Adrenal gland (tissue), 9 donors: ENCODE measurements at regions not wholly inside any gene's neighbourhood (a gene's known extent, or its start where the extent isn't known, plus 50 kb on each side); places are given as distances from the start of the nearest gene placed in this dataset.

Experiments used
- DNase-seq, 7 donors: peaks; one replicate each; pipeline ENCODE4 v3.0.0-alpha.2; 2019 to 2020
- H3K27ac ChIP-seq, 5 donors: fragments of 200-600 bp; sonication (generic) in 4 of 5; 1 replicate in 3 of 5; 2 replicates in 2 of 5; pipeline versions ENCODE4 v1.5.1 to v1.8.0; 2016 to 2020; ENCODE audit warnings: mild to moderate bottlenecking in 1 of 5
- H3K27me3 ChIP-seq: fragments of 200-600 bp; 2 replicates; pipeline ENCODE4 v1.8.0; 2021
- H3K36me3 ChIP-seq, 2 donors: fragments of 200-600 bp; replicated peaks in 1 of 2; 1 replicate in 1 of 2; 2 replicates in 1 of 2; pipeline versions ENCODE4 v1.5.1 to v1.8.0; 2018 to 2022
- H3K4me1 ChIP-seq, 2 donors: fragments of 200-600 bp; replicated peaks in 1 of 2; 1 replicate in 1 of 2; 2 replicates in 1 of 2; pipeline versions ENCODE4 v1.5.1 to v1.8.0; 2018 to 2021
- H3K4me3 ChIP-seq, 4 donors: fragments of 200-600 bp; sonication (generic) in 3 of 4; one replicate each; pipeline ENCODE4 v1.5.1; 2016 to 2018
- H3K9me3 ChIP-seq, 3 donors: fragments of 200-600 bp; sonication (generic) in 1 of 3; replicated peaks in 1 of 3; 1 replicate in 2 of 3; 2 replicates in 1 of 3; pipeline versions ENCODE4 v1.5.1 to v1.8.0; 2016 to 2021
- POLR2A ChIP-seq, 2 donors: fragments of 450-650 bp; IDR thresholded peaks; one replicate each; pipeline ENCODE4 v1.6.1; 2017; ENCODE audit warnings: antibody characterized with exemption in 2 of 2, mild to moderate bottlenecking in 2 of 2, moderate library complexity in 1 of 2
- WGBS, 4 donors: extraction: QIAGEN DNeasy Blood & Tissue Kit in 2 of 4; methylation state at CpG; one replicate each; pipeline versions ENCODE4 v1.1.5 to v1.1.7; 2013 to 2017; 5-methylcytosine and 5-hydroxymethylcytosine counted together
- intact Hi-C, 2 donors: fragments of 100-400 bp; cut with DNase I; formaldehyde crosslinking; loops; one replicate each; pipeline versions ENCODE4 v1.14.1 to v1.15.0; 2022 to 2023
- TF ChIP-seq, protein P1 (sequence below), 6 experiments: fragments of 450-650 bp in 4 of 6; fragments of 200-600 bp in 2 of 6; sonication (generic) in 1 of 6; IDR thresholded peaks; 1 replicate in 5 of 6; 2 replicates in 1 of 6; pipeline versions ENCODE4 v1.5.1 to v1.8.0; 2016 to 2021; ENCODE audit warnings: antibody characterized with exemption in 6 of 6, mild to moderate bottlenecking in 2 of 6, moderate library complexity in 1 of 6
- donor health status: healthy with polysubstance abuse.
- donor health status: Bipolar disorder and iron deficiency.
- donor health status: DM: yes; HTN: yes; CAD: no.
- donor health status: DM: no; HTN: no; CAD: no.
- donor health status: DM: no; HTN: no; CAD: no.

DNA sequence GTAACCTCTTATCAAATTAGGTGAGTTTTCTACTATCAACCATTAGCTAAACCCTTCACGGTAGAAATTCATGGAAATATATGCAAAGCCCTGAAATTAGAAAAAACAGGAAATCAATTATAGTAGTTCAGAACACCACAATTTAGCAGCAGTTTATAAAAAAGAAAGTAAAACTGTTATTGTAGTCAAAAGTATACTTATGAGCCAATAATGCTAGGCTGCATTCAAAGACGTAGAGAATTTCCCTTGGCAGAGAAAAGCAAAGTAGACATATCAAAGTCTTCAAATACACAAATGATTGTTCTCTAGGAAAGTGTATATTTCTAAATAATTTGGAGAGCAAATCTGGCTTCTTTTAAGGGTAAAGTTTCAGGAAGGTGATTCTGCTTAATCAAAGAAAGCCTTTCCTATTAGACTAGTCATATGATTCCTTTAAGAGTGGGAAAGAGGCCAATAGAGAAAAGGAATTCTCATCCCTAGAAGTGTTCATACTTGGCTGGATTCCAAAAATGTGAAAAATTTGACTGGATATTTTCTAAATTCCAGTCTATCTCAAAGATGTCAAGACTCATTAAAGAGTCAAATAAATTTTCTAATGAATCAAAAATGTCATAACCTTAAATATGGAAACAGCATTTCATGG lies 185.5 kb downstream of the SMC2 start:
- no peak for DNase-seq
- Histone ChIP-seq H3K27me3 (no peaks in the 10 kb centered on the region), H3K4me3 (no peak overlapping the region), H3K36me3 (no peaks in the 10 kb centered on the region), H3K27ac (no peak overlapping the region), H3K4me1 (no peaks in the 10 kb centered on the region), H3K9me3 (no peaks in the 10 kb centered on the region)
- TF ChIP-seq POLR2A (IDR thresholded peaks at IDR 0.05) = no peak
- TF ChIP-seq, protein P1, sequence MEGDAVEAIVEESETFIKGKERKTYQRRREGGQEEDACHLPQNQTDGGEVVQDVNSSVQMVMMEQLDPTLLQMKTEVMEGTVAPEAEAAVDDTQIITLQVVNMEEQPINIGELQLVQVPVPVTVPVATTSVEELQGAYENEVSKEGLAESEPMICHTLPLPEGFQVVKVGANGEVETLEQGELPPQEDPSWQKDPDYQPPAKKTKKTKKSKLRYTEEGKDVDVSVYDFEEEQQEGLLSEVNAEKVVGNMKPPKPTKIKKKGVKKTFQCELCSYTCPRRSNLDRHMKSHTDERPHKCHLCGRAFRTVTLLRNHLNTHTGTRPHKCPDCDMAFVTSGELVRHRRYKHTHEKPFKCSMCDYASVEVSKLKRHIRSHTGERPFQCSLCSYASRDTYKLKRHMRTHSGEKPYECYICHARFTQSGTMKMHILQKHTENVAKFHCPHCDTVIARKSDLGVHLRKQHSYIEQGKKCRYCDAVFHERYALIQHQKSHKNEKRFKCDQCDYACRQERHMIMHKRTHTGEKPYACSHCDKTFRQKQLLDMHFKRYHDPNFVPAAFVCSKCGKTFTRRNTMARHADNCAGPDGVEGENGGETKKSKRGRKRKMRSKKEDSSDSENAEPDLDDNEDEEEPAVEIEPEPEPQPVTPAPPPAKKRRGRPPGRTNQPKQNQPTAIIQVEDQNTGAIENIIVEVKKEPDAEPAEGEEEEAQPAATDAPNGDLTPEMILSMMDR (IDR thresholded peaks at IDR 0.05) = no peak
- intact Hi-C loops = no loop called here
- 41 to 54% (median 48%) methylated on average over 2 of the region's 2 CpGs for WGBS, 4 donors

DNA sequence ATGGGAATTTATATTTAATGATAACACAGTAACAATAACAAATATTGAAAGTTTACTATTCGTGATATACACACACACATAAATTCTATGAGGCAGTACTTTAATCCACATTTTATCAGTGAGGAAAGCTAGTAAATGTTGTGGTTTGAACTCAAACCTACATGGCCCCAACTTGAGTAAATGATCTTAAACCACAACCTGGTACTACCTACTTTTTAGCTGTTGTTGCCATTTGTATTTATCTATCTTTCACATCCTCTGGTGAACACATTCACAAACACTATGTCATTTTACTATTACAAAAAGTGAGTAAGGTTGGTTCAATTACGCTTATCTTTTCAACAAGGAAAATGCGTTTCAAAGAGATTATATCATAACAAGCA lies 186.1 kb downstream of the SMC2 start:
- Histone ChIP-seq H3K4me3 (no peak overlapping the region), H3K27ac (no peak overlapping the region), H3K27me3 (no peaks in the 10 kb centered on the region), H3K36me3 (no peaks in the 10 kb centered on the region), H3K4me1 (no peaks in the 10 kb centered on the region), H3K9me3 (no peaks in the 10 kb centered on the region)
- intact Hi-C loops = no loop called here
- no peak for DNase-seq
- WGBS, 4 donors = 69 to 83% (median 75%) methylated on average over 3 of the region's 3 CpGs
- TF ChIP-seq, protein P1 (IDR thresholded peaks at IDR 0.05) = no peak
- no peak for TF ChIP-seq POLR2A (IDR thresholded peaks at IDR 0.05)

DNA sequence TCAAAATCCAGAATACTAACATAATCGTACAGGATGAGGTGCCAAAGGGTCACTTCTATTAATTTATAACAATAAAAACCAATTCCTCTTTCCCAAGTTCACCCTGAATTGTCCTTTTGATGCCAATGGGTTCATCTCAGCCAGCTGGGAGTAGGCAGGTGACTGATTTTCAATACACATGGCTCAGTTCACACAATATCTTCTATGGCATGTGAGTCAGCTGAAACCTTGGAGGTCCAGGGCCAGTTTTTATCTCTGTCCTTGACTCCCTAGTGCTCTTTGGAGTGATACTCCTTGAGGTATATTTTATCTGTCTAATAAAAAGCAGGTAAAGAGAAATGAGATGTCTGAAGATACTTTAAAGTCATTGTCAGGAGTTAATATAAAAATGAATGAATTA lies 186.6 kb downstream of the SMC2 start:
- Histone ChIP-seq H3K4me1 (no peaks in the 10 kb centered on the region), H3K27ac (no peak overlapping the region), H3K9me3 (no peaks in the 10 kb centered on the region), H3K36me3 (no peaks in the 10 kb centered on the region), H3K27me3 (no peaks in the 10 kb centered on the region), H3K4me3 (no peak overlapping the region)
- DNase-seq = no peak
- 41 to 71% (median 52%) methylated on average over 1 of the region's 1 CpG for WGBS, 4 donors
- TF ChIP-seq, protein P1 (IDR thresholded peaks at IDR 0.05) = no peak
- no peak for TF ChIP-seq POLR2A (IDR thresholded peaks at IDR 0.05)
- intact Hi-C loops = no loop called here

DNA sequence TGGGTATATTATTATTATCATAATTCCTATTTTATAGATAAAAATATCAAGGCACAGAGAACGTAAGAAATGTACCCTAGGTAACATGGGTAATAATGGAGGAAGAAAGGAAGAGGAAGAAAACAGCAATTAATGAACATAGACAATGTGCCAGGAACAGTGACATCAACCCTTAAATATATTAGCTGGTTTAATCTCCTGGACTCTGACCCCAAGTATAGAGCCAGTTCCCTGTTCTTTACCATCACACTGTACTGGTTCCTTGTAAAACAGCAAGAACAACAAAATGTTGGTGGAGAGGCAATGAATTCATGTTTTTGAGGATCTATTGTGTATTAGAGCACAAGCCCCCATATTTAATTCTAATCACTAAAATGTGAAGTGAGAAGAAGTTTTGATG lies 192.1 kb downstream of the SMC2 start:
- no peak overlapping the region for H3K4me3 ChIP-seq
- no peak for DNase-seq
- no peaks in the 10 kb centered on the region for H3K27me3 ChIP-seq
- intact Hi-C loops = no loop called here
- WGBS, 4 donors = 77 to 87% (median 83%) methylated on average over 1 of the region's 1 CpG
- H3K9me3 ChIP-seq = no peaks in the 10 kb centered on the region
- TF ChIP-seq POLR2A (IDR thresholded peaks at IDR 0.05) = no peak
- TF ChIP-seq, protein P1 (IDR thresholded peaks at IDR 0.05) = no peak
- H3K4me1 ChIP-seq = no peaks in the 10 kb centered on the region
- no peaks in the 10 kb centered on the region for H3K36me3 ChIP-seq
- H3K27ac ChIP-seq = no peak overlapping the region
